IMR-90 (cell line): ENCODE measurements at regions not wholly inside any gene's neighbourhood (a gene's known extent, or its start where the extent isn't known, plus 50 kb on each side); places are given as distances from the start of the nearest gene placed in this dataset.

Source experiments
- ATAC-seq: fragments of 200-7000 bp; cut with Tn5 transposase; 2 replicates; pipeline ENCODE4 v1.9.1; 2020; ENCODE audit warnings: low read depth, mild to moderate bottlenecking, moderate library complexity
- BruUV-seq: library from RNA; stranded (reverse); fragments of 400-500 nt; replicated peaks from 2 replicates; lab custom pipeline; 2021; lab: Mats Ljungman, UMichigan
- CTCF ChIA-PET: fragments of 300-600 bp; formaldehyde crosslinking; extraction: SDS; loops from one replicate; lab custom pipeline; 2021; ENCODE audit warnings: antibody characterized with exemption; lab: Yijun Ruan, JAX
- POLR2A ChIA-PET: fragments of 300-600 bp; sonication (Branson Sonifier 250); formaldehyde crosslinking; loops from one replicate; lab custom pipeline; 2022; ENCODE audit warnings: antibody characterized with exemption; ENCODE audit not compliant: unreplicated experiment; lab: Charles Lee
- DNase-seq: peaks from one replicate; pipeline ENCODE4 v3.0.0; 2013
- H2AFZ ChIP-seq: replicated peaks from 2 replicates; pipeline ENCODE3; 2013; ENCODE audit warnings: low read length, mild to moderate bottlenecking; ENCODE audit not compliant: poor library complexity
- H2AK5ac ChIP-seq: 2 replicates; pipeline ENCODE4 v1.6.1; 2013; ENCODE audit warnings: low read depth, low read length, inconsistent platforms
- H2AK9ac ChIP-seq: replicated peaks from 2 replicates; pipeline ENCODE3; 2013; ENCODE audit warnings: mild to moderate bottlenecking, low read depth, low read length, moderate library complexity; ENCODE audit not compliant: poor library complexity
- H2BK120ac ChIP-seq: 2 replicates; pipeline ENCODE4 v1.6.1; 2013; ENCODE audit warnings: low read depth, low read length, inconsistent platforms
- H2BK15ac ChIP-seq: 3 replicates; pipeline ENCODE4 v1.6.1; 2013; ENCODE audit warnings: low read depth, low read length, inconsistent platforms
- H2BK20ac ChIP-seq: 2 replicates; pipeline ENCODE4 v1.6.1; 2013; ENCODE audit warnings: low read depth, mild to moderate bottlenecking, inconsistent platforms, low read length, moderate library complexity
- H2BK5ac ChIP-seq: 2 replicates; pipeline ENCODE4 v1.6.1; 2013; ENCODE audit warnings: mild to moderate bottlenecking, low read depth, low read length, inconsistent platforms; ENCODE audit not compliant: poor library complexity, severe bottlenecking
- H3K14ac ChIP-seq: replicated peaks from 2 replicates; pipeline ENCODE4 v1.6.1; 2013; ENCODE audit warnings: low read depth, low read length, inconsistent platforms
- H3K18ac ChIP-seq: 2 replicates; pipeline ENCODE4 v1.6.1; 2013; ENCODE audit warnings: low read depth, low read length, control low read depth
- H3K23ac ChIP-seq: 2 replicates; pipeline ENCODE4 v1.6.1; 2013; ENCODE audit warnings: low read depth, low read length, inconsistent platforms
- H3K27ac ChIP-seq: 2 replicates; pipeline ENCODE4 v1.5.1; 2013; ENCODE audit warnings: mild to moderate bottlenecking, control low read depth, low read length; ENCODE audit not compliant: insufficient read depth
- H3K27me3 ChIP-seq: 2 replicates; pipeline ENCODE4 v1.6.1; 2013; ENCODE audit warnings: low read length; ENCODE audit not compliant: control insufficient read depth, insufficient read depth
- H3K36me3 ChIP-seq: 2 replicates; pipeline ENCODE4 v1.6.1; 2013; ENCODE audit warnings: low read length, mixed read lengths; ENCODE audit not compliant: control insufficient read depth, insufficient read depth
- H3K4ac ChIP-seq: 2 replicates; pipeline ENCODE4 v1.6.1; 2013; ENCODE audit warnings: low read depth, low read length, inconsistent platforms
- H3K4me1 ChIP-seq: 2 replicates; pipeline ENCODE4 v1.6.1; 2013; ENCODE audit warnings: low read length, mixed read lengths; ENCODE audit not compliant: control insufficient read depth, insufficient read depth
- H3K4me2 ChIP-seq: 2 replicates; pipeline ENCODE4 v1.6.1; 2013; ENCODE audit warnings: low read depth, mild to moderate bottlenecking, control low read depth, low read length, moderate library complexity
- H3K4me3 ChIP-seq: 2 replicates; pipeline ENCODE4 v1.5.1; 2013; ENCODE audit warnings: low read depth, mild to moderate bottlenecking, control low read depth, low read length, moderate library complexity; ENCODE audit not compliant: insufficient read depth
- H3K56ac ChIP-seq: 2 replicates; pipeline ENCODE4 v1.6.1; 2013; ENCODE audit warnings: low read length, inconsistent platforms; ENCODE audit not compliant: insufficient read depth; ENCODE audit errors: extremely low read depth
- H3K79me1 ChIP-seq, 2 experiments: 2 replicates each; pipeline ENCODE4 v1.6.1; 2013; ENCODE audit warnings: low read length in 2 of 2, inconsistent platforms in 1 of 2, low read depth in 1 of 2
- H3K9ac ChIP-seq: 2 replicates; pipeline ENCODE4 v1.6.1; 2013; ENCODE audit warnings: low read depth, low read length, control low read depth
- H3K9me1 ChIP-seq: 2 replicates; pipeline ENCODE4 v1.6.1; 2013; ENCODE audit warnings: low read length, inconsistent platforms; ENCODE audit not compliant: insufficient read depth
- H3K9me3 ChIP-seq: 2 replicates; pipeline ENCODE4 v1.6.1; 2013; ENCODE audit warnings: low read length; ENCODE audit not compliant: control insufficient read depth, insufficient read depth
- H4K20me1 ChIP-seq: 2 replicates; pipeline ENCODE4 v1.6.1; 2013; ENCODE audit warnings: low read length, inconsistent platforms; ENCODE audit not compliant: insufficient read depth
- H4K5ac ChIP-seq: 2 replicates; pipeline ENCODE4 v1.6.1; 2013; ENCODE audit warnings: mild to moderate bottlenecking, low read depth, low read length, control low read depth
- H4K8ac ChIP-seq, 2 experiments: 2 replicates each; pipeline ENCODE4 v1.6.1; 2013; ENCODE audit warnings: low read depth in 2 of 2, low read length in 2 of 2, control low read depth in 1 of 2, inconsistent platforms in 1 of 2
- H4K91ac ChIP-seq: 2 replicates; pipeline ENCODE4 v1.6.1; 2013; ENCODE audit warnings: low read depth, low read length, inconsistent platforms; ENCODE audit not compliant: insufficient read depth
- BHLHE40 ChIP-seq: fragments of 150-350 bp; IDR thresholded peaks from 2 replicates; pipeline ENCODE4 v1.6.1; 2016; ENCODE audit warnings: mild to moderate bottlenecking, low read depth, low read length
- CHD1 ChIP-seq: IDR thresholded peaks from 2 replicates; pipeline ENCODE4 v1.6.1; 2012; ENCODE audit warnings: low read depth, low read length, improper control_type of control experiment
- FOS ChIP-seq: fragments of 150-350 bp; IDR thresholded peaks from 2 replicates; pipeline ENCODE4 v1.6.1; 2016; ENCODE audit warnings: low read depth, low read length
- MAFK ChIP-seq: IDR thresholded peaks from 2 replicates; pipeline ENCODE4 v1.6.1; 2012; ENCODE audit warnings: low read depth, low read length, improper control_type of control experiment
- MAZ ChIP-seq: IDR thresholded peaks from 2 replicates; pipeline ENCODE4 v1.6.1; 2012; ENCODE audit warnings: low read depth, mild to moderate bottlenecking, low read length, improper control_type of control experiment, moderate library complexity, borderline replicate concordance
- MXI1 ChIP-seq: IDR thresholded peaks from 2 replicates; pipeline ENCODE4 v1.6.1; 2012; ENCODE audit warnings: low read depth, mild to moderate bottlenecking, low read length, moderate library complexity, borderline replicate concordance
- NFE2L2 ChIP-seq: fragments of 150-350 bp; IDR thresholded peaks from 2 replicates; pipeline ENCODE4 v1.6.1; 2016; ENCODE audit warnings: low read depth, mild to moderate bottlenecking, low read length
- POLR2A ChIP-seq: IDR thresholded peaks from 2 replicates; pipeline ENCODE4 v1.6.1; 2012; ENCODE audit warnings: mild to moderate bottlenecking, low read depth, low read length
- RAD21 ChIP-seq: IDR thresholded peaks from 2 replicates; pipeline ENCODE4 v1.6.1; 2012; ENCODE audit warnings: low read length, improper control_type of control experiment
- RCOR1 ChIP-seq: IDR thresholded peaks from 2 replicates; pipeline ENCODE4 v1.6.1; 2012; ENCODE audit warnings: mild to moderate bottlenecking, low read length, improper control_type of control experiment; ENCODE audit not compliant: insufficient replicate concordance
- SMC3 ChIP-seq: fragments of 150-350 bp; IDR thresholded peaks from 2 replicates; pipeline ENCODE4 v1.6.1; 2016; ENCODE audit warnings: low read depth, mild to moderate bottlenecking, antibody characterized with exemption, low read length, moderate library complexity
- WGBS, 2 experiments: methylation state at CpG; one replicate each; pipeline versions ENCODE4 v1.1.5 to v1.1.7; 2013; ENCODE audit warnings: missing lambda C conversion rate in 2 of 2; ENCODE audit not compliant: insufficient read length in 1 of 2; ENCODE audit errors: extremely low coverage in 2 of 2; 5-methylcytosine and 5-hydroxymethylcytosine counted together
- dilution Hi-C: fragments of 300-500 bp; cut with HindIII; formaldehyde crosslinking; loops from one replicate; pipeline ENCODE4 v1.14.3; 2018; ENCODE audit warnings: low sequenced_read_pairs; ENCODE audit not compliant: unreplicated experiment
- in situ Hi-C: fragments of 300-500 bp; cut with MboI; formaldehyde crosslinking; loops from 3 replicates; pipeline ENCODE4 v1.14.3; 2019; ENCODE audit warnings: low sequenced_read_pairs, inconsistent platforms, mixed read lengths
- intact Hi-C: fragments of 100-400 bp; cut with micrococcal nuclease; formaldehyde crosslinking; loops from 2 replicates; pipeline ENCODE4 v1.10.0; 2022
- TF ChIP-seq, protein P1 (sequence below): fragments of 150-350 bp; IDR thresholded peaks from 2 replicates; pipeline ENCODE4 v1.6.1; 2017; ENCODE audit warnings: mild to moderate bottlenecking, antibody characterized with exemption, low read length, low read depth
- TF ChIP-seq, protein P2 (sequence below): conservative IDR thresholded peaks from 2 replicates; pipeline ENCODE4 v1.5.1; 2012; ENCODE audit warnings: mild to moderate bottlenecking, low read depth, low read length, improper control_type of control experiment
- TF ChIP-seq, protein P3 (sequence below): fragments of 150-350 bp; IDR thresholded peaks from 2 replicates; pipeline ENCODE4 v1.6.1; 2016; ENCODE audit warnings: low read depth, mild to moderate bottlenecking, low read length, moderate library complexity, borderline replicate concordance

DNA sequence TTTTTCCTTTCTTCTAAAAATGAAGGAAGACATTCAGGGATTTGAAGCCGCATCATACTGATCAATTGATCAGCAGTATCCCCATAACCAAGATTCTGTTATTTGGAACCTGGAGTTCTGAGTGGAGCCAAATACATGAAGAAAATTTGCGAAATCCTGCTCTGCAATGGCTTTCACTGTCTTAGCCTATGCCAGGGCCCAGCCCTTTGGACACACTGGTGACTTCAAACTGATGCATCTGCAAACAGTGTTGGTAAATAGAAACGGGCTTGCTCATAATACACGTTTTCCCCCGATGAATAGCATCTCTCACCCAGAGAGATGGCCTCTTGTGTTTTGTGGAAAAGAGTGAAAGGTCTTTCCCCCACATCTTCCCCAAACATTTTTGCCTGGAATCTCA lies 87.6 kb upstream of the TOX3 start:
- H3K4me2 ChIP-seq: no peak overlapping the region
- H4K20me1 ChIP-seq: no peaks in the 10 kb centered on the region
- H3K27ac ChIP-seq: no peak overlapping the region
- H3K18ac ChIP-seq: no peak overlapping the region
- no peak overlapping the region for H3K4ac ChIP-seq
- no peak overlapping the region for H3K56ac ChIP-seq
- H2BK5ac ChIP-seq: no peak overlapping the region
- H3K4me1 ChIP-seq: no peaks in the 10 kb centered on the region
- H3K14ac ChIP-seq: no peak overlapping the region
- in situ Hi-C loops: no loop called here
- no peak for DNase-seq
- H2BK20ac ChIP-seq: no peak overlapping the region
- H4K8ac ChIP-seq: no peak overlapping the region
- H4K91ac ChIP-seq: no peak overlapping the region
- intact Hi-C loops: no loop called here
- H3K27me3 ChIP-seq: no peaks in the 10 kb centered on the region
- TF ChIP-seq RCOR1: no peak
- TF ChIP-seq, protein P1, sequence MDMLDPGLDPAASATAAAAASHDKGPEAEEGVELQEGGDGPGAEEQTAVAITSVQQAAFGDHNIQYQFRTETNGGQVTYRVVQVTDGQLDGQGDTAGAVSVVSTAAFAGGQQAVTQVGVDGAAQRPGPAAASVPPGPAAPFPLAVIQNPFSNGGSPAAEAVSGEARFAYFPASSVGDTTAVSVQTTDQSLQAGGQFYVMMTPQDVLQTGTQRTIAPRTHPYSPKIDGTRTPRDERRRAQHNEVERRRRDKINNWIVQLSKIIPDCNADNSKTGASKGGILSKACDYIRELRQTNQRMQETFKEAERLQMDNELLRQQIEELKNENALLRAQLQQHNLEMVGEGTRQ: no peak
- TF ChIP-seq FOS: no peak
- TF ChIP-seq, protein P2, sequence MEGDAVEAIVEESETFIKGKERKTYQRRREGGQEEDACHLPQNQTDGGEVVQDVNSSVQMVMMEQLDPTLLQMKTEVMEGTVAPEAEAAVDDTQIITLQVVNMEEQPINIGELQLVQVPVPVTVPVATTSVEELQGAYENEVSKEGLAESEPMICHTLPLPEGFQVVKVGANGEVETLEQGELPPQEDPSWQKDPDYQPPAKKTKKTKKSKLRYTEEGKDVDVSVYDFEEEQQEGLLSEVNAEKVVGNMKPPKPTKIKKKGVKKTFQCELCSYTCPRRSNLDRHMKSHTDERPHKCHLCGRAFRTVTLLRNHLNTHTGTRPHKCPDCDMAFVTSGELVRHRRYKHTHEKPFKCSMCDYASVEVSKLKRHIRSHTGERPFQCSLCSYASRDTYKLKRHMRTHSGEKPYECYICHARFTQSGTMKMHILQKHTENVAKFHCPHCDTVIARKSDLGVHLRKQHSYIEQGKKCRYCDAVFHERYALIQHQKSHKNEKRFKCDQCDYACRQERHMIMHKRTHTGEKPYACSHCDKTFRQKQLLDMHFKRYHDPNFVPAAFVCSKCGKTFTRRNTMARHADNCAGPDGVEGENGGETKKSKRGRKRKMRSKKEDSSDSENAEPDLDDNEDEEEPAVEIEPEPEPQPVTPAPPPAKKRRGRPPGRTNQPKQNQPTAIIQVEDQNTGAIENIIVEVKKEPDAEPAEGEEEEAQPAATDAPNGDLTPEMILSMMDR: no peak
- no peak for TF ChIP-seq POLR2A
- no peak for TF ChIP-seq RAD21
- TF ChIP-seq MAFK: no peak
- TF ChIP-seq MXI1: no peak
- no peak for TF ChIP-seq BHLHE40
- no peak for TF ChIP-seq NFE2L2
- no peak for TF ChIP-seq SMC3
- TF ChIP-seq MAZ: no peak
- TF ChIP-seq, protein P3, sequence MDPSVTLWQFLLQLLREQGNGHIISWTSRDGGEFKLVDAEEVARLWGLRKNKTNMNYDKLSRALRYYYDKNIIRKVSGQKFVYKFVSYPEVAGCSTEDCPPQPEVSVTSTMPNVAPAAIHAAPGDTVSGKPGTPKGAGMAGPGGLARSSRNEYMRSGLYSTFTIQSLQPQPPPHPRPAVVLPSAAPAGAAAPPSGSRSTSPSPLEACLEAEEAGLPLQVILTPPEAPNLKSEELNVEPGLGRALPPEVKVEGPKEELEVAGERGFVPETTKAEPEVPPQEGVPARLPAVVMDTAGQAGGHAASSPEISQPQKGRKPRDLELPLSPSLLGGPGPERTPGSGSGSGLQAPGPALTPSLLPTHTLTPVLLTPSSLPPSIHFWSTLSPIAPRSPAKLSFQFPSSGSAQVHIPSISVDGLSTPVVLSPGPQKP: no peak
- no peak for TF ChIP-seq CHD1
- no peaks in the 10 kb centered on the region for H3K36me3 ChIP-seq
- H3K4me3 ChIP-seq: no peak overlapping the region
- dilution Hi-C loops: no loop called here
- no peak overlapping the region for H3K9ac ChIP-seq
- H4K5ac ChIP-seq: no peak overlapping the region
- H3K23ac ChIP-seq: no peak overlapping the region
- H2AFZ ChIP-seq: no peak overlapping the region
- ChIA-PET CTCF (no interaction called here), POLR2A (no interaction called here)
- BruUV-seq: no TSS peak
- H3K9me1 ChIP-seq: no peaks in the 10 kb centered on the region
- H2BK120ac ChIP-seq: no peak overlapping the region
- no peak overlapping the region for H2AK9ac ChIP-seq
- no peak overlapping the region for H2AK5ac ChIP-seq
- no peak for ATAC-seq
- WGBS, 2 experiments: no CpG with 5 or more reads among the region's 5 CpGs
- H2BK15ac ChIP-seq: no peak overlapping the region
- no peaks in the 10 kb centered on the region for H3K79me1 ChIP-seq
- peaks cover 15% of the 10 kb centered on the region; the same call in 1 of the 2 replicates for H3K9me3 ChIP-seq
